Gastroesophageal sphincter (tissue), 3 donors: ENCODE measurements at regions not wholly inside any gene's neighbourhood (a gene's known extent, or its start where the extent isn't known, plus 50 kb on each side); places are given as distances from the start of the nearest gene placed in this dataset.

Experiments
- CTCF ChIP-seq, 4 experiments: fragments of 200-600 bp in 2 of 4; fragments of 450-650 bp in 2 of 4; sonication (generic) in 1 of 4; IDR thresholded peaks; one replicate each; pipeline ENCODE4 v1.5.1; 2017 to 2019; ENCODE audit warnings: antibody characterized with exemption in 4 of 4, mild to moderate bottlenecking in 2 of 4, moderate library complexity in 2 of 4
- POLR2A ChIP-seq, 2 donors: fragments of 450-650 bp; IDR thresholded peaks; one replicate each; pipeline ENCODE4 v1.6.1; 2017; ENCODE audit warnings: antibody characterized with exemption in 2 of 2, mild to moderate bottlenecking in 2 of 2, moderate library complexity in 1 of 2

GRCh38 chr10:129320340-129320739 is 146.7 kb upstream of the MGMT start:
- TF ChIP-seq CTCF (IDR thresholded peaks at IDR 0.05), result no peak
- no peak for TF ChIP-seq POLR2A (IDR thresholded peaks at IDR 0.05)
